GM21619 (cell line): ENCODE measurements at regions not wholly inside any gene's neighbourhood (a gene's known extent, or its start where the extent isn't known, plus 50 kb on each side); places are given as distances from the start of the nearest gene placed in this dataset.
"Not testable (repeated sequence)": the region's sequence is repeated elsewhere in the genome, so short reads cannot be mapped to it uniquely, and the experiment has no call there.

Experiments used
- ATAC-seq: cut with Tn5 transposase; IDR thresholded peaks from one replicate; pipeline ENCODE4 v1.9.1; 2021; ENCODE audit not compliant: unreplicated experiment

GRCh38 chr13:103957939-103958338 is 891.7 kb upstream of the SLC10A2 start:
- no peak for ATAC-seq

GRCh38 chr13:103953859-103954258 is 887.6 kb upstream of the SLC10A2 start:
- no peak for ATAC-seq

DNA sequence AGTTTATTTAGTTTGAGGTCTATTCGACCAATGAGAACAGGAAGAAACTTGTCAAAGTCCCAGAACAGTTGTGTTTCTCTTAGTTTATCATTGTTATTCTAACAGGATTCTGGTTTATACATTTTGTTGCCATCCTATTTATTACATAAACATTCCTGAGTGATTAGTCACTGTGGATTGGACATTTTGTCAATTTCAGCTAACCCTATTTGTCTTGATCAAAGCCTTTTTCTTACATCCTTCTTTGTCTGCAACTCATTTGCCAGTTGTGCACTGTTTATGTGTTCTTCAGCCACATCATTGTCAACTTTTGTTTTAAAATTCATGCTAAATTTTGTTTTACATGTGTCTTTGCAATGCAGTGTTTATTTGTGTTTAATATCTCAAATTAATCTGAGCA is 886.0 kb upstream of the SLC10A2 start:
- ATAC-seq: no peak

DNA sequence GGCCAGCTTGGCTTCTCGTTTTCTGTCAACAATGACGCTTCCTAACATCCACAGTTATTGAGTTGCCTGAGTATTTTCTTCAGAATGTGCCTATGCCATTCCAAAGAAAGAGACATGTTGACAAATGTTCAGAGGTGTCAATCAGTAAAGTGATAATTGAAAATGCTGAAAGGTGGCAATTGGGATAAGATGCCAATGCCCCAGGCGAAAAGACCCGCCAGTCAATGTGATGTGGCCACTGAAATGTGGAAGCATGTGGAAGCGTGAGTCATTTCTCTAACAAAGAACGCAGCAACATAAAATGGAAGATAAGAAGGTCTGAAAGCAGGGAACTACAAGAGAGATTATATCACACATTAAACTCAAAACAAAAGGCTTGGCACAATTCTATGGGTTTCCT is 882.2 kb upstream of the SLC10A2 start:
- ATAC-seq: no peak

DNA sequence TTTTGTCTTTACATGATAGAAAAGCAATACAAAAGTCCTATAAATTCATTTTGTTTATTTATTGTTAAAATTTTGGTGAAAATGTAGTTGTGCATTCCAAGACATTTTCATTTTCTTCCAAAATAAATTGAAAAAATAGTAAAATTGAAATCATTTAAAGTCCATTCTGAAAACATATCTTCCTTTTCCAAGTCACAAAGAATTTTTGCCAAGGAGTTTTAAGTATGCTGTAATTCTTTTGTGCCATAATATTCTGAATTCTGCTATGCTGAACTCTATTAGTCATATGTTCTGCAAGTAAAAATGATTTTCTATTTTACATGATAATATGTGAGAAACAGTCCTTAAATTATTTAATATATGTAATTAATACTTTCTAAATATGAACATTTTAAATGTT is 879.6 kb upstream of the SLC10A2 start:
- no peak for ATAC-seq

DNA sequence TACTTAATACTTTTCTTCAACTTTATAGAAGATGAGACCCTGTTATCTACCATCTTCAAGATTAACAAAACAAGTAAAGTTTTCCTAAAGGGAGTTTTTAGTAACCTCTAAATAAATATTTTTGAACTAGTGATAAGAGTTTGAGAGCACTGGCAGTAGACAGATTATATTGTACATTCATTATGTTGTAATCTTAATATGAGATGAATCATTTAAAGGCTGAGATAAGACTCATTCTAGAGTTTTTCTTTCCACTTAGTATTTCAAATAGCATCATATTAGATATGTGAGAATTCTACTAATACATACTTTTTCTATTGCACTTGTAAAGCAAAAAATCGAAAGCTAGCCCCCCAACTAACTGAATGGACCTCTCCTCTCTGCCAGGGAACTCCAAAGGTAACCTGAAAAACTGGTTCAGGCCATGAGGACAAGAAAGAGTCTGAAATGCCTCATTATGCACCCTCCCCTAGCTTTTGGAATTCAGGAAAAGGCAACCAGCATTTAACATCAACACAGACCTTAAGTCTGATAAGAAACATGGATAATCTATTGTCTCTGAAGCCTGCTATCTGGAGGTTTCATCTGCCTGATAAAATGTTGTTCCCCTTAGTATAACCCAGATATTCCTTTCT is 875.4 kb upstream of the SLC10A2 start:
- no peak for ATAC-seq

DNA sequence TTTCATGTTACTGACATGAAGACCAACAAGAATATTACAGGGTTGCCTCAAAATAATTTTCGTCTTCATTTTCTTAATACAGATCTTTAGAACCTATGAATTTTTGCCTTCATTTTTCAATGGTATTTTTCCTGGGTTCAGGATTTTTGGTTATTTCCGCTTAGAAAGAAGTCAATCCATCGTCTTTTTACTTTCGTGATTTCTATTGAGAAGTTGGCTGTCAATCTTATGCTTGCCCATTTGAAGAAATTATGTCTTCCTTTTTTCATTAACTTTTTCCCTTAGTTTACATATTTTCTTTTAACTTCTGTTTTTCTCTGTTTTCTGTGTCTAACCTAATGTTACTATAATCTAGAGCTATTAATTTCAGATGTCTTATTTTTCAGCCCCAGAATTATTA is 868.9 kb upstream of the SLC10A2 start:
- ATAC-seq: no peak

DNA sequence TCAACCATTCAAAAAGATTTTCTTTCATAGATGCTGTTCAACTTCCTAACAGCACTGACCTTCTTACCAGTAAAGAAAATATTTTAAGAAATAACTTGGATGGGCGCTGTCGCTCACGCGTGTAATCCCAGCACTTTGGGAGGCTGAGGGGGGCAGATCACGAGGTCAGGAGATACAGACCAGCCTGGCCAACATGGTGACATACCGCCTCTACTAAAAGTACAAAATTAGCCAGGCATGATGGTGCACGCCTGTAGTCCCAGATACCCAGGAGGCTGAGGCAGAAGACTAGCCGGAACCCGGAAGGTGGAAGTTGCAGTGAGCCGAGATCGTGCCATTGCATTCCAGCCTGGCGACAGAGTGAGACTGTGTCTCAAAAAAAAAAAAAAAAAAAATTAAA is 865.7 kb upstream of the SLC10A2 start:
- no peak for ATAC-seq

DNA sequence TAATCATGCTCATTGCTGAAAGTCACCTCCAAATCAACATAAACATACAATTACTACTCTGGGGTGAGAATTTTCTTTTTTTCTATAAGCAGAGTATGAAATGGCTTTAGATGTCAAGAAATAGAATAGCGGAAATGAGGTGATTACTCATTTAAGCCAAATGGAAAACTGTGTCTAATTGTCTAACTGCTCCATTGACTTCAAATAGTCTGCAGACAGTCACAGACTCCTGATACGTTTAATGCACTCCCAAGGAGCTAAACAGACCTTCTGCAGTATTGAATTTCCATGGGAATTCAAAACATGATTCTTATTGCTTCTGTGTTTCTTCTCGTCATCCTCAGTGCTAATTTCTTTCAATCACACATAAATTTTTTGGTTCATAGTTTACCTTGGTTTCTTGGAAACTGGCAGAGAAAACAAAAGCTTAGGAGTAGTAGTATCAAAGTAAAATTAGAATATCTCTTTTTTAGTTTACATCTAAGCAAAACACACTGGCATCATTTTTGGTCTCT is 865.2 kb upstream of the SLC10A2 start:
- ATAC-seq: no peak

GRCh38 chr13:103926118-103926517 is 859.9 kb upstream of the SLC10A2 start:
- ATAC-seq: no peak

DNA sequence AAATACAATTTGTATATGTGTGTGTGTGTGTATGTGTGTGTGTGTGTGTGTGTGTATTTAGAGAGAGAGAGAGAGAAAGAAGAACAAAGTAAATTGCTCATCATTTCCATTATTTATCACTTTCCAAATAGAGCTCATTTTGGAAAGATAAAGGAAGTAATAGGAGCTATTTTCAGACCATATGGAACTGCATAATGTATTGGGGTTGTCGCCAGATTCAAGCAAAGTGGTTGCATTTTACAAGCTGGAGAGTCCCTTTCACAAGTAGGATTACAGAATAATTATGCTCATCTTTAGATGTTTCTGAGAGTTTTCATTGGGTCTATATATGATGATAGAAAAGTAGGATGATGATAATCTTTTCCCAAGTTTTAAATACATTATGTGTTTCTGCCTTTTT is 842.7 kb upstream of the SLC10A2 start:
- no peak for ATAC-seq

- ATAC-seq: no peak
Observed at GRCh38 chr13:103908274-103908673, 842.1 kb upstream of the SLC10A2 start.

DNA sequence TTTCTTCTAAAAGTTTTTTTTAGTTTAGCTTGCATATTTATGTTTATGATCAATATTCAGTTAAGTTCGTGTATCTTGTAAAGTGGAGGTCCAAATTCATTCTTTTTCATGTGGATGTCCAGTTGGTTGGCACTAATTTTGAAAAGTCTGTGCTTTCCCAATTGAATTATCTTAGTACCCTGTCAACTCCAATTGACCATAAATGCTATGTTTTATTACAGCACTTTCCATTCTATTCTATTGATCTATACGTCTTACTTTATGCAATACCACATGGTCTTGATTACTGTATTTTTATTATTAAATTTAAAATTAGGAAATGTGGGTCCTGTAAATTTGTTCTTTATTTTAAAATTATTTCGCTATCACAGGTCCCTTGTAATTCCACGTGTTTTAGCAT is 837.6 kb upstream of the SLC10A2 start:
- no peak for ATAC-seq

GRCh38 chr13:103898481-103898880 is 832.3 kb upstream of the SLC10A2 start:
- no peak for ATAC-seq

- no peak for ATAC-seq
Observed at GRCh38 chr13:103895835-103896531, 829.8 kb upstream of the SLC10A2 start.

DNA sequence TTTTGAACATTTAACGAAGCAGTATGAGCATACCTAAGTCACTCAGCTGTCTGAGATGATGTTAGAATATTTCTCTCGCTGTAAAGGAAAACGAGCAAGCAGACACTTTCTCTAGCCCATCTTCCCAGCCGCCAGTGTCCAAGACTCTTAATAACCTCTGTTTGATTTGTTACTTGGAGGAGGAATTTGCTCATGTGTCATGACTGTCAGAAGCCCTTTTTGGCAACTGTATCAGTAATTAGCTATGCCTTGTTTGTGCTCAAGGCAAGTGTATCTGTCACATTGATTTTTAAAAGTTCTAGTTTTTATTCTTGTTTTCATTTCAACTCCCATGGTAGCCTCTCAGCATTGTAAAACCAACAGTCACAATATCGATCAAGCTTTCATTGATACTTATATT is 828.4 kb upstream of the SLC10A2 start:
- ATAC-seq: no peak

DNA sequence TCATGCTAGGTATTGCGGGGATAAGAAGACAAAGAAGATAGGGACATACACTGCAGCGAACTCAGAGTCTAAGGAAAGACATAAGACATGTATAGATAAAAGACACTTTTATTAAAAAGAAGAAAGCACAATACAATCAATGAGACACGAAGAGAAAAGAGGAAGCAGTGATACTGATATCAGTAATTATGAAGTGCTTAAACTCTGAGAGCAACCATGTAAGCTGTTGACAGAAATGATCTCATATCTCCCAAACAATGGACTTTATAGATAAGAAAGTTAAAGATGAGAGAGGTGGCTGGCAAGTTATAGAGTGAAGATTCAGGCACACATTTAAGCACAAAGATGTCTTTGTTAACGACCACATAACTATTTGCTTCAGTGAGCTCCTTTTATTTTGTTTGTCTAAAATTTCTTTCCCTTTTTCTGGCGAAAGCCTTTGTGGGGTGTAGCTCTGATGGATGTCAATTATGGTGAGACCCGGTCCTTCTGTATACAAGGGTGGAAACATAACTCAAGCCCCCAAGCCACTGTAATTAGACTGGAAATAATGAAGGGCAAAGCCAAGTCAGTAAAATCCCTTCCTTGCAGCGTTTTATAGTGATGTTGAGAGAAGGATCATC is 818.0 kb upstream of the SLC10A2 start:
- ATAC-seq: no peak

DNA sequence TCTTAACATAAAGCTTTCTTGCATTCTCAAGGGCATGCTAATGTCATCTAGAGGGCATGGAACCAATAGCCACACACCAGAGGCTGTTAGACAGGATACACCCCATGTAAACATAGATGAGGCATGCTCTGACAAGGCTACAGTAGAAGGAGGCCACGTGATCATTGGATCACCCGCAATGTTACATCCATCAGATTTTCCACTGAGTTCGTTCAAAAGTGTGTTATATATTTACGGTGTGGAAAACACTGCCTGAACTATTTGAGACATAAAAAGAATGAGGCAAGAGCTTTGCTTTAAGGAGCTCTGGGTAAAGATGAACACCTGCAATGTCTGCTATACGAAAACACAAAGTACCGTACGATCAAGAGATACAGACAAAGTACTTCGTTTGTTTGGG is 817.5 kb upstream of the SLC10A2 start:
- ATAC-seq: no peak

GRCh38 chr13:103883164-103883563 is 816.9 kb upstream of the SLC10A2 start:
- ATAC-seq: no peak

DNA sequence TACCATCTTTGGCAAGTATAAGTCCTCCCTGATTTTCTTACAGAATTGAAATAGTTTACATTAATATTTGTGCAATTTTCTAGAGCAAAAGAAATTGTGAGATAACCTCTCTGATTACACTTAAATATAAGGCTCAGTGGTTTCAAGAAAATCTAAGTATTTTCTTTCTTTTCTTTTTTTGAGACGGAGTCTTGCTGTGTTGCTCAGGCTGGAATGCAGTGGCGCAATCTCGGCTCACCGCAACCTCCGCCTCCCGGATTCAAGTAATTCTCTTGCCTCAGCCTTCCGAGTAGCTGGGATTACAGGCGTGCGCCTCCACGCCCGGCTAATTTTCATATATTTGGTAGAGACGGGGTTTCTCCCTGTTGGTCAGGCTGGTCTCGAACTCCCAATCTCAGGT is 813.9 kb upstream of the SLC10A2 start:
- ATAC-seq: not testable (repeated sequence)

DNA sequence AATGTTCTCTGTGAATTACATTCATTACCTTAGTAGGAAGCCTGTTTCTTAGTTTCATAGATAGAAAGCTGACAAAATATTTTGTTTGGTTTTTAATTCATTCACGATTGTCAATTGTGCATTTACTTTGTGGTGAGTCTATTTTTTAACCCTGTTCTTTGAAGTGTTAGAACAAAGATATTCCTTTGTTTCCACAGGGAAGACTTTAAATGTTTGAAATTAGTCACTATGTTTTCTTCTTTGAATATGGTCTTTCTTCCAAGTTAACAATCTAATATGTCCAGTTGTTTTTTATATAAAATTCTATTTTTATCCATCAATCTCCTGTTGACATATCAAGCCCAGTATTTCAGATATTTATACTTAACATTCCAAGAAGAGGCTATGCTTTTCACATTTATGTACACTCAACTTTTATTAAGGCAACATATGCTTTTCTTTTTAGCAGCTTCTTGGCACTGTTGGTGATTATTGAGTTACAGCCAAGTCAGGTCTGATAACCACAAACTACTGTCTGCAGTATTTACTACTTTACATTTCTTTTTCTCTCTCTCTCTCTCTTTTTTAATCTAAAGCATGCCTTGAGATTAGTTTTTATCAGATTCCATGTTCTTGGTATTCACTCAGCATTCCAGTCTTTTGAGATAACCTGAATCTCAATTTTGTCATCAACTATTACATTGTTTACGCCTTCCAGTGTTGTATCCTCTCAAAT is 812.8 kb upstream of the SLC10A2 start:
- no peak for ATAC-seq

GRCh38 chr13:103876571-103876970 is 810.4 kb upstream of the SLC10A2 start:
- no peak for ATAC-seq
